ENCODE measurements at regions not wholly inside any gene's neighbourhood (a gene's known extent, or its start where the extent isn't known, plus 50 kb on each side); places are given as distances from the start of the nearest gene placed in this dataset.

- Histone ChIP-seq H3K27ac (ENCODE audit: extremely low read length, insufficient read depth, low read length) (no peak overlapping the region), H2AFZ (ENCODE audit: low read length) (no peak overlapping the region), H3K27me3 (ENCODE audit: control insufficient read depth in 1 of 2, insufficient read depth in 2 of 2, low read length in 2 of 2) (no peaks in the 10 kb centered on the region; a peak in 1 of 5 replicates), H3K79me2 (ENCODE audit: insufficient read depth, low read length) (no peaks in the 10 kb centered on the region), H4K20me1 (ENCODE audit: insufficient read depth, low read length) (no peaks in the 10 kb centered on the region), H3K4me1 (ENCODE audit: insufficient read depth, low read length) (no peaks in the 10 kb centered on the region), H3K9ac (ENCODE audit: insufficient read depth, low read depth, low read length) (no peak overlapping the region), H3K4me3 (replicated peaks in 1 of 3; ENCODE audit: insufficient read depth in 1 of 3, low read depth in 2 of 3, low read length in 3 of 3) (no peak overlapping the region), H3K4me2 (ENCODE audit: low read depth, low read length) (no peak overlapping the region), H3K9me3 (ENCODE audit: low read length) (no peaks in the 10 kb centered on the region), H3K36me3 (replicated peaks in 1 of 2; ENCODE audit: control insufficient read depth in 1 of 2, insufficient read depth in 2 of 2, low read length in 2 of 2) (no peaks in the 10 kb centered on the region)
- intact Hi-C loops (cut with micrococcal nuclease; ENCODE audit: unreplicated experiment), result no loop called here
- no peak for TF ChIP-seq ZNF547 (CRISPR knock-in tag; IDR thresholded peaks at IDR 0.05)
- ChIA-PET POLR2A (no interaction called here), CTCF (ENCODE audit: low intra/inter-chr PET ratio, low total read pairs) (no interaction called here)
- BruUV-seq (replicated peaks), result no TSS peak
- no peak for ATAC-seq
- WGBS (ENCODE audit: low lambda C conversion rate), result 3% methylated on average over 2 of the region's 3 CpGs
- FAIRE-seq, result no peak
- in situ Hi-C loops (cut with HindIII; ENCODE audit: extremely low pct_ligation_motif_present, low pct_unique_long_range_greater_than_20kb), result no loop called here
- no peak for DNase-seq (ENCODE audit: low spot score)
These were observed 169.8 kb downstream of the ZNF248 start for GRCh38 chr10:37687581-37687980.

- WGBS (ENCODE audit: low lambda C conversion rate), result 40% methylated on average over 10 of the region's 14 CpGs
- Histone ChIP-seq H3K4me3 (replicated peaks in 1 of 3; ENCODE audit: insufficient read depth in 1 of 3, low read depth in 2 of 3, low read length in 3 of 3) (no peak overlapping the region), H3K4me2 (ENCODE audit: low read depth, low read length) (no peak overlapping the region), H2AFZ (ENCODE audit: low read length) (no peak overlapping the region), H3K9me3 (ENCODE audit: low read length) (no peaks in the 10 kb centered on the region), H4K20me1 (ENCODE audit: insufficient read depth, low read length) (no peaks in the 10 kb centered on the region), H3K36me3 (replicated peaks in 1 of 2; ENCODE audit: control insufficient read depth in 1 of 2, insufficient read depth in 2 of 2, low read length in 2 of 2) (no peaks in the 10 kb centered on the region), H3K4me1 (ENCODE audit: insufficient read depth, low read length) (no peaks in the 10 kb centered on the region), H3K9ac (ENCODE audit: insufficient read depth, low read depth, low read length) (no peak overlapping the region), H3K79me2 (ENCODE audit: insufficient read depth, low read length) (no peaks in the 10 kb centered on the region), H3K27ac (ENCODE audit: extremely low read length, insufficient read depth, low read length) (no peak overlapping the region), H3K27me3 (ENCODE audit: control insufficient read depth in 1 of 2, insufficient read depth in 2 of 2, low read length in 2 of 2) (no peaks in the 10 kb centered on the region; a peak in 1 of 5 replicates)
- in situ Hi-C loops (cut with HindIII; ENCODE audit: extremely low pct_ligation_motif_present, low pct_unique_long_range_greater_than_20kb), result no loop called here
- no peak for TF ChIP-seq ZNF431 (CRISPR knock-in tag; IDR thresholded peaks at IDR 0.05; ENCODE audit: borderline replicate concordance, low read depth)
- no peak for TF ChIP-seq ZNF615 (CRISPR knock-in tag; IDR thresholded peaks at IDR 0.05; ENCODE audit: borderline replicate concordance)
- TF ChIP-seq EED (CRISPR knock-in tag; IDR thresholded peaks at IDR 0.05), result no peak
- no peak for TF ChIP-seq TAF15 (IDR thresholded peaks at IDR 0.05; ENCODE audit: low read depth, low read length, poor library complexity, severe bottlenecking)
- TF ChIP-seq EEA1 (CRISPR knock-in tag; IDR thresholded peaks at IDR 0.05; ENCODE audit: borderline replicate concordance), result no peak
- no peak for TF ChIP-seq ZFP41 (CRISPR knock-in tag; IDR thresholded peaks at IDR 0.05; ENCODE audit: borderline replicate concordance)
- TF ChIP-seq ZBTB10 (CRISPR knock-in tag; IDR thresholded peaks at IDR 0.05; ENCODE audit: borderline replicate concordance), result no peak
- CTCF ChIA-PET (ENCODE audit: low intra/inter-chr PET ratio, low total read pairs), result no interaction called here
- DNase-seq (ENCODE audit: low spot score) (no peak), FAIRE-seq (no peak), ATAC-seq (no peak)
- BruUV-seq (replicated peaks), result no TSS peak
- POLR2A ChIA-PET, result no interaction called here
- intact Hi-C loops (cut with micrococcal nuclease; ENCODE audit: unreplicated experiment), result no loop called here
These were observed 171.4 kb downstream of the ZNF248 start for GRCh38 chr10:37685741-37686683.

All from HepG2 (cell line).